Erythroblast (primary cell): ENCODE measurements at regions not wholly inside any gene's neighbourhood (a gene's known extent, or its start where the extent isn't known, plus 50 kb on each side); places are given as distances from the start of the nearest gene placed in this dataset.

Experiments
- DNase-seq, 2 experiments: peaks; one replicate each; lab custom pipeline; 2025; lab: John Stamatoyannopoulos, UW
- GATA1 ChIP-seq: IDR thresholded peaks from 2 replicates; pipeline ENCODE4 v1.6.1; 2011; ENCODE audit warnings: low read depth, mild to moderate bottlenecking, control low read depth, low read length, moderate library complexity
- POLR2A ChIP-seq: IDR thresholded peaks from 2 replicates; pipeline ENCODE4 v1.6.1; 2011; ENCODE audit warnings: mild to moderate bottlenecking, low read length

DNA sequence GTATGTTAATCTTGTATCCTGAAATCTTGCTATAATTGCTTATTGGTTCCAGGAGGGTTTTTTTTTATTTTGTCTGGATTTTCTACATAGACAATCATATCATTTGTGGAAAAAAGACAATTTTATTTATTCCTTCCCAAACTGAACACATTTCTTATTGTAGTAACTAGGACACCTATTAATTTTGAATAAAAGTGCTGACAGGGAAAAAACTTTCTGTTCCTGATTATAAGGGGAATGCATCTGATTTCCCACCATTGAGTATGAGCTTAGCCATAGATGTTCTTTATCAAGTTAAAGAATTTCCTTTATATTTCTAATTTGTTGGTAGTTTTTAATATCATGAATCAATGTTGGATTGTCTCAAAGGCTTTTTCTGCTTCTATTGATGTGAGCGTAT lies 460.7 kb upstream of the CNTN3 start:
- no peak for DNase-seq

GRCh38 chr3:75076481-75076880 lies 462.0 kb upstream of the CNTN3 start:
- DNase-seq = no peak
- TF ChIP-seq POLR2A (no peak), GATA1 (no peak)

More for the DNA sequence above, 460.7 kb upstream of the CNTN3 start:
- no peak for TF ChIP-seq GATA1
- TF ChIP-seq POLR2A = no peak

- TF ChIP-seq POLR2A (no peak), GATA1 (no peak)
- no peak for DNase-seq
Observed at GRCh38 chr3:75078290-75078689, 463.8 kb upstream of the CNTN3 start.

DNA sequence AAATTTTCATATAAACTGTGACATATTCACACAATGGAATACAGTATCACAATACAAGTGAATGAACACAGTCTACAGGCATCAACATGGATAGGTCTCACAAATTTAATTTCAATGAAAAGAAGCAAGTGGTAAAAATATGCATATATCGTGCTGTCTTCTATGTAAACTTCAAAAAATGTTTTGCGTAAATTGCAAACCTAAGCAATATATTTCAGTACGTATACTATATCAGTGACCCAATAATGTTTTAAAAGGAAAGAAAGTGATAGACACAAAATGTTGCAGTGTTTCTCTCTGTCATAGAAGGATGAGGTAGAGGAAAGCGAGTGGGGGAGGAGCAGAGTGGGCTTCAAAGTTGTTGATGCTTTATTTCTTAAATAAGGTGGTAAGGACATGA lies 468.4 kb upstream of the CNTN3 start:
- no peak for TF ChIP-seq POLR2A
- no peak for TF ChIP-seq GATA1
- DNase-seq = no peak

DNA sequence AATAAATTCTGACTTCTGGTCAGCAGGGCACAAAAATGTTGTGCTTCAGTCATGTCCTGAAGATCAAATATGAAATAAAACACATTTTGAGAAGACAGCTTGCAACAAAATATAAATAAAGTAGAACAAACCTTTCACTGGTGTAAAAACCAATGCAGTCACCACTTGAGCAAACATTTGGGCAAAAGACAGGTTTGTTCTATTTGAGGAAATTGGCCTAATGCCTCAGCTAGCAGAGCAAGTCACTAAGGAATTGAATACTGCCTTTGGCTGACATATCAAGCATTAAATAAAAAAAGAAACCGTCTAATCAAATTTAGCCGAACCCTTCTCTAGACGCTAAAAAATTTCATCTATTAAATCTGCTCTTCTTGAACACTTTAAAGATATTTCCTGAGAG lies 475.4 kb upstream of the CNTN3 start:
- TF ChIP-seq GATA1 = no peak
- no peak for TF ChIP-seq POLR2A
- DNase-seq = no peak

DNA sequence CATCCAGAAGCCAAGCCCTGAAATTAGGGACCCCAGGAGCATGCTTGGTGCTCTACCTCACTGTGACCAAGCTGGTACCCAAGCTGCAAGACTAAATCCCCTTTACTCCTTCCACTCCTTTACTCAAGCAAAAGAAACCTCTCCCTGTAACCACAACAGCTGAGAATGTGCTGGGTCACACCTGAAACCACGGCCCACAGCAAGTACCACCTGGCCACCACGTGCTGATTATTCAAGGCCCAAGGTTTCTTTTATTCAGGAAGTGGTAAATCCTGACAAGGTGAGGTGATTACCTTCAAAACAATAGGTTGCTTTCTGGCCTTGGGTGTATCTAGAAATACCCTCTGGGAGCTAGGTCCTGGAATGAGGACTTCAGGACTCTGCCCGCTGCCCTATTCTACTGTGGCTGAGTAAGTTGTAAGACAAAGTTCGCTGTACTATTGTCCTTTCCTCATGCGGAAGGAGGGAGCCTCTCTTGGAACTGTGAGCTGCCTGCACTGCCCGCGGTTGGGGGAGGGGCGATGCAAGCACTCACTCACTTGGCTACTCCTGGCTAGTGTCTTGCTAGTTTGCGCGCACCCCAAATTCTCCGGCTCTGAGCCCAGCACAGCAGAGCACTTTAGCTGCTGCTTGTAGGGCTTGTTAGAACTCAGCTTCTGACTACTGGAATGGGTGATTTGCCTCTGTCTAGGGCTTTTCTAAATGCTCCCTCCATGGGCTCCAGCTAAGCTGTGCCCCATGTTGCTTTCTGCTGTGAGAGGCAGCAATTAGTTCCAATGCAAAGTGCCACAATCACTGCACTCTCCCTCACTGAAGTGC lies 487.1 kb upstream of the CNTN3 start:
- TF ChIP-seq POLR2A (no peak), GATA1 (no peak)
- no peak for DNase-seq

- TF ChIP-seq GATA1 (no peak), POLR2A (no peak)
- DNase-seq = no peak
Observed at GRCh38 chr3:75110741-75111140, 496.3 kb upstream of the CNTN3 start.

GRCh38 chr3:75115695-75116094 lies 501.2 kb upstream of the CNTN3 start:
- no peak for TF ChIP-seq GATA1
- no peak for DNase-seq

DNA sequence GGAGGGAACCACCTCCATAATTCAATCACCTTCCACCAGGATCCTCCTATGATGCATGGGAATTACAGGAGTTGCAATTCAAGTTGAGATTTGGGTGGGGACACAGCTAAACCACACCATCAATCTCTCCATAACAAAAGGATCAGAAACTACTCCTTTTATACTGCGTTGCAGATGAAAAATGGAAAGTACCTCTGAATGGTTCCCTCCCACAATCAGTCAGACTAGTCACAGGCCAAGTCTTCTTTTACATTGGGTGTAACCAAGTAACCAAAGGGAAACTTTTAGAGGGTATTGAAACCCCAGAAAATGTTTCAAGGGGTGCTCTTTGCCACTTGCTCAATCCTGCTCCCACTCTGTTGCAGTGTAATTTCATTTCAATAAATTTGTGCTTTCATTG lies 504.3 kb upstream of the CNTN3 start:
- TF ChIP-seq GATA1 (no peak), POLR2A (no peak)
- no peak for DNase-seq

DNA sequence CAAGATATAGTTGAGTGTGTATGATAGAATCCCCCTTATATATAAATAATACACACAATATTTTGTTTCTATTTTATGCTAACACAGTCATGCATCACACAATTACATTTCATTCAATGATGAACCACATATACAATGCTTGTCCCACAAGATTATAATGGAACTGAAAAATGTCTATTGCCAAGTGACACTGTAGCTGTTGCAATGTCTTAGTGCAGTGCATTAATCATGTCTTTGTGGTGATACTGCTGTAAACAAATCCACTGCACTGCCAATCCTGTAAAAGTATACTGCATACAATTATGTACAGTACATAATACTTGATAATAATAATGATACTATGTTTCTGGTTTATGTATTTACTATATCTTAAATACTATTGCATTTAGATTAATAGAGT lies 512.1 kb upstream of the CNTN3 start:
- no peak for DNase-seq
- TF ChIP-seq POLR2A (no peak), GATA1 (no peak)

DNA sequence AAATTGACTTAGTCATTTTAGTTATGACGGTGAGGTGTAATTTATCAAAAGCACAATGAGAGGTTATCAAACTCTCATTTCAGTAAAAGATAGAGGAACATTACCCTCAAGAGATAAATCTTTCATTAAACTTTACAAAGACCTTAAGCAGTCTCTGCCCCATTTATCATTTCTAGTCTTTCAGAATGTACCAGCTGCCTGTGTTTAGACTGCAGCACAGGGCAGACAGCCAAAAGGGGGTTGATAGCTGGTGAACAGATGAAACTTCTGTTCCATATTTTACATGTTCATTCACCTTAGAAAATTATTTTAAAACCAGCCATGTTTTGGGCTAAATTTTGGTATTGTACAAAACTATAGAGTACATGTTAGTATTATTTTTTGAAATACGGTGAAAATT lies 514.6 kb upstream of the CNTN3 start:
- no peak for TF ChIP-seq GATA1
- TF ChIP-seq POLR2A = no peak

DNA sequence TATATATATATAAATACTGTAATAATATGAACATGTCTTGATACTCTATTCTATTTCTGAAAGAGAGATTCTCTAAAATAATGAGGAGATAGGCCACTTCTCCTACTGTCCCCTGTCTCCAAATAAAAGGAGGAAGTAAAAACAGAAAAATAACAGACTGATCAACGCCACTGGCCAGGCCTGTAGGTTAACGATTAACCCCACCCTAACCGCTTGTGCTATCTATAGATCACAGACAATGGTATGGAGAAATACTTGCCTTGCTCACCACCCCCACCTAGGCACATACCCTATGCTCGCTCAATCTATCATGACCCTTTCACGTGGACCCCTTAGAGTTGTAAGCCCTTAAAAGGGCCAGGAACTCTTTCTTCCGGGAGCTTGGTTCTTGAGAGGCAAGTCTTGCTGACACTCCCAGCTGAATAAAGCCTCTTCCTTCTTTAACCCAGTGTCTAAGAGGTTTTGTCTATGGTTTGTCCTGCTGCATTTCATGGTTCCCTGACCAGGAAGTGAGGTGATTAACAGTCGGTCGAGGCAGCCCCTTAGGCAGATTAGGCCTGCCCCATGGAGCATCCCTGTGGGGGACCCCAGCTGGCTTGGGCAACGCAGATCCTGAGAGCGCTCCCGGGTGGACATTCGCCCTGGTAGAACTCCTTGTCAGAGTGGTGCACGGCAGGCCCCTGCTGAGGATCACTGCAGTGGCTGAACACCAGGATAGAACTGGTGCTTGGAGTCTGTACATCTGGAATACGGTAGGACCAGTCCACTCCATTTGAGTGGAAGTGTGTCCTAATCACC lies 521.8 kb upstream of the CNTN3 start:
- no peak for TF ChIP-seq GATA1
- TF ChIP-seq POLR2A = no peak
- peak in 1 of 2 experiments; percentile 18 for DNase-seq

More for the DNA sequence above, 514.6 kb upstream of the CNTN3 start:
- no peak for DNase-seq

DNA sequence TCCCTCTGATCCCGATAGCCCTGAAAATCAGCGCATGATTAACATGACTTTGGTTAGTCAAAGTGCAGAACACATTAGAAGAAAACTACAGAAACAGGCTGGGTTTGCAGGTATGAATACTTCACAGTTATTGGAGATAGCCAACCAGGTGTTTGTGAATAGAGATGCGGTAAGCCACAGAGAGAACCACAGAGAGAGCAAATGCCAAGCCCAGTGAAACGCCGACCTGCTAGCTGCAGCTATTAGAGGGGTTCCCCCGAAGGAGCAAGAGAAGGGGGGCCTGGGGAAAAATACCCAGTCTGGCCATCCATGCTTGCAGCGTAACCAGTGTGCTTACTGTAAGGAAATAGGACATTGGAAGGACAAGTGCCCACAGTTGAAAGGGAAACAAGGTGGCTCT lies 523.9 kb upstream of the CNTN3 start:
- TF ChIP-seq POLR2A (no peak), GATA1 (no peak)
- DNase-seq = no peak

DNA sequence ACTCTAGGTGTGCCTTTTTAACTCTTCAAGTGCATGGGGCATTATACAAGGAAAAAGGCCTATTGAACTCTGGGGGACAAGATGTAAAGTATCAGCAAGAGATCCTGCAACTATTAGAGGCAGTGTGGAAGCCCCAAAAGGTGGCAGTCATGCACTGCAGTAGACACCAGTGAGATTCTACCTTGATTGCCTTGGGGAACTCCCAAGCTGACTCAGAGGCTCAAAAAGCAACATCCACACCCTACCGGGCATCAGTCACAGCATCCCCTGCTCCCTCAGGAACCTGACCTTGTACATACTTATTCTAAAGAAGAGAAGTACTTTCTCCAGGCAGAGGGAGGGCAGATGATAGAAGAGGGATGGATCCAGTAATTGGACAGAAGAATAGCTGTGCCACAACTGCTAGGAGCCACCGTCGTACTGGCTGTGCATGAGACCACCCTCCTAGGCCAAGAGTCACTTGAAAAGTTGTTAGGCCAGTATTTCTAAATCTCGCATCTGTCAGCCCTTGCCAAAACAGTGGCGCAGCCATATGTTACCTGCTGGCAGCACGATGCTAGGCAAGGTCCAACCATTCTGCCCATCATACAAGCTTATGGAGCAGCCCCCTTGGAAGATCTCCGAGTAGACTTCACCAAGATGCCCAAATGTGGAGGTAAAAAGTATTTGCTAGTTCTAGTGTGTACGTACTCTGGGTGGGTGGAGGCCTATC lies 523.1 kb upstream of the FRG2C start:
- no peak for DNase-seq
- no peak for TF ChIP-seq POLR2A
- no peak for TF ChIP-seq GATA1
